ENCODE measurements at regions not wholly inside any gene's neighbourhood (a gene's known extent, or its start where the extent isn't known, plus 50 kb on each side); places are given as distances from the start of the nearest gene placed in this dataset.

GRCh38 chr2:173593109-173593508 lies 238.4 kb downstream of the CDCA7 start:
- Histone ChIP-seq H3K9ac (ENCODE audit: low read depth, low read length, poor library complexity, severe bottlenecking) (no peak overlapping the region), H3K4me3 (ENCODE audit: low read length, poor library complexity, severe bottlenecking) (no peak overlapping the region), H3K9me3 (ENCODE audit: insufficient read depth, low read depth, low read length) (peaks cover 12% of the 10 kb centered on the region; the same call in 1 of the 2 replicates), H2AFZ (ENCODE audit: low read length) (no peak overlapping the region), H3K27me3 (ENCODE audit: insufficient read depth, low read length, poor library complexity, severe bottlenecking) (no peaks in the 10 kb centered on the region), H3K79me2 (ENCODE audit: insufficient read depth, low read length) (no peaks in the 10 kb centered on the region), H3K4me2 (ENCODE audit: low read depth, low read length, poor library complexity, severe bottlenecking) (no peak overlapping the region), H3K9me2 (replicated peaks; ENCODE audit: low read depth, low read length) (no peaks in the 10 kb centered on the region), H3F3A (ENCODE audit: low read depth) (no peaks in the 10 kb centered on the region), H3K36me3 (ENCODE audit: insufficient read depth, low read length) (no peaks in the 10 kb centered on the region), H4K20me1 (ENCODE audit: insufficient read depth, low read length, poor library complexity, severe bottlenecking) (no peaks in the 10 kb centered on the region), H3K4me1 (ENCODE audit: insufficient read depth, low read length, poor library complexity, severe bottlenecking) (no peaks in the 10 kb centered on the region)
- TF ChIP-seq EZH2phosphoT487 (IDR thresholded peaks at IDR 0.05; ENCODE audit: borderline replicate concordance) (no peak), CTCF (conservative IDR thresholded peaks at IDR 0.05; ENCODE audit: low read length) (no peak)

- Histone ChIP-seq H3F3A (ENCODE audit: low read depth) (no peaks in the 10 kb centered on the region), H3K4me1 (ENCODE audit: insufficient read depth, low read length, poor library complexity, severe bottlenecking) (no peaks in the 10 kb centered on the region), H3K4me3 (ENCODE audit: low read length, poor library complexity, severe bottlenecking) (no peak overlapping the region), H3K36me3 (ENCODE audit: insufficient read depth, low read length) (no peaks in the 10 kb centered on the region), H3K9me2 (replicated peaks; ENCODE audit: low read depth, low read length) (no peaks in the 10 kb centered on the region), H3K79me2 (ENCODE audit: insufficient read depth, low read length) (no peaks in the 10 kb centered on the region), H3K9me3 (ENCODE audit: insufficient read depth, low read depth, low read length) (peaks cover 12% of the 10 kb centered on the region; the same call in 1 of the 2 replicates), H3K4me2 (ENCODE audit: low read depth, low read length, poor library complexity, severe bottlenecking) (no peak overlapping the region), H3K27me3 (ENCODE audit: insufficient read depth, low read length, poor library complexity, severe bottlenecking) (no peaks in the 10 kb centered on the region), H2AFZ (ENCODE audit: low read length) (no peak overlapping the region), H4K20me1 (ENCODE audit: insufficient read depth, low read length, poor library complexity, severe bottlenecking) (no peaks in the 10 kb centered on the region), H3K9ac (ENCODE audit: low read depth, low read length, poor library complexity, severe bottlenecking) (no peak overlapping the region)
- TF ChIP-seq CTCF (conservative IDR thresholded peaks at IDR 0.05; ENCODE audit: low read length) = no peak
Observed at GRCh38 chr2:173596244-173596643, 241.6 kb downstream of the CDCA7 start.

GRCh38 chr2:173598525-173598924 lies 243.9 kb downstream of the CDCA7 start:
- no peaks in the 10 kb centered on the region for H3K36me3 ChIP-seq (ENCODE audit: insufficient read depth, low read length)

More at GRCh38 chr2:173598525-173598924, 243.9 kb downstream of the CDCA7 start:
- TF ChIP-seq CTCF (conservative IDR thresholded peaks at IDR 0.05; ENCODE audit: low read length) = no peak
- no peak for TF ChIP-seq EZH2phosphoT487 (IDR thresholded peaks at IDR 0.05; ENCODE audit: borderline replicate concordance)
- H3K79me2 ChIP-seq (ENCODE audit: insufficient read depth, low read length) = no peaks in the 10 kb centered on the region
- H3K9me2 ChIP-seq (replicated peaks; ENCODE audit: low read depth, low read length) = no peaks in the 10 kb centered on the region
- H3F3A ChIP-seq (ENCODE audit: low read depth) = no peaks in the 10 kb centered on the region
- no peak overlapping the region for H3K4me2 ChIP-seq (ENCODE audit: low read depth, low read length, poor library complexity, severe bottlenecking)
- H3K4me3 ChIP-seq (ENCODE audit: low read length, poor library complexity, severe bottlenecking) = no peak overlapping the region
- H3K9ac ChIP-seq (ENCODE audit: low read depth, low read length, poor library complexity, severe bottlenecking) = no peak overlapping the region
- no peak overlapping the region for H2AFZ ChIP-seq (ENCODE audit: low read length)
- H3K4me1 ChIP-seq (ENCODE audit: insufficient read depth, low read length, poor library complexity, severe bottlenecking) = no peaks in the 10 kb centered on the region
- 0 out of 2 replicates have a peak, but pooled peaks cover under 1% of the 10 kb centered on the region for H3K9me3 ChIP-seq (ENCODE audit: insufficient read depth, low read depth, low read length)
- no peaks in the 10 kb centered on the region for H3K27me3 ChIP-seq (ENCODE audit: insufficient read depth, low read length, poor library complexity, severe bottlenecking)
- no peaks in the 10 kb centered on the region for H4K20me1 ChIP-seq (ENCODE audit: insufficient read depth, low read length, poor library complexity, severe bottlenecking)
